ENCODE measurements at regions not wholly inside any gene's neighbourhood (a gene's known extent, or its start where the extent isn't known, plus 50 kb on each side); places are given as distances from the start of the nearest gene placed in this dataset.

DNA sequence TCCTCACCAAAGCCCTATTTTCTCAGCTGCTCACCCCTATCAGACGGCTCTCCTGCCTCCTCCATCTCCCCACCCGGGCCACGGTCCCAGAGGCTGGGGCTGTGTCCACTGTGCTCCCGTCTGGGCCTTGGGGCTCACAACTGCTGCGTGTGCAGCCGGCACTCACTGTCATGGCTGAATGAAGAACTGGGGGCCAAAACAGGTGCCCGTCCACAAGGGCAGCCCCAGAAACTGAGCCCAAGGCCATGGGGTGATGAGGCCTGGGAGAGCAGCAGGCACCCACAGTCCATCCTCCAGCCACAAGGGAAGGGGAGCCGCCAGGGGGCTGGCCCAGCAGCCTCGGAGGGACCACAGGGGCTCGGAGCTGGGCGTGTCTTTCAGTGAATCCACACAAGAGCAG, 159.5 kb downstream of the DLL1 start:
- no peak for DNase-seq

DNA sequence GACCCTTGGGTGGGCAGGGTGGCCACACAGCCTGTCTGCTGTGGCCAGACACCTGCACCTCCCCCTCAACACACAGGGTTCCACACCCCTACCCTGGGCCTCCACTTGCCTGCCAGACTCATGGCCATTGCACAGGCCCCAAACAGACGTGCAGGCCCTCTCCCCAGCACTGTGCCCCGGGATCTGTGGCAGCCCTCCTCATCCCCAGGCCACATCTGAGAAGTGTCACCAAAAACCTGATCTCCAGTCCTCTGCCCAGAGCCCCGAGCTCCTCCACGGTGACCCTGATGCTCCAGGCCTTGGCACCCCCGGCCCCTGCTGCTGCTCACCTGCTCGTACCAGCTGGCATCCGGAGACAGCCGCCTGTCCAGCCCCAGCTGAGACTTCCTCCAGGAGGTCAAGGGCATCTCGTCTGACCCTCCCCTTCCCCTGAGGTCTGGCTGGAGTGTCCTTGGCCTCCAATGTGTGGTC, 160.1 kb downstream of the DLL1 start:
- no peak for DNase-seq

DNA sequence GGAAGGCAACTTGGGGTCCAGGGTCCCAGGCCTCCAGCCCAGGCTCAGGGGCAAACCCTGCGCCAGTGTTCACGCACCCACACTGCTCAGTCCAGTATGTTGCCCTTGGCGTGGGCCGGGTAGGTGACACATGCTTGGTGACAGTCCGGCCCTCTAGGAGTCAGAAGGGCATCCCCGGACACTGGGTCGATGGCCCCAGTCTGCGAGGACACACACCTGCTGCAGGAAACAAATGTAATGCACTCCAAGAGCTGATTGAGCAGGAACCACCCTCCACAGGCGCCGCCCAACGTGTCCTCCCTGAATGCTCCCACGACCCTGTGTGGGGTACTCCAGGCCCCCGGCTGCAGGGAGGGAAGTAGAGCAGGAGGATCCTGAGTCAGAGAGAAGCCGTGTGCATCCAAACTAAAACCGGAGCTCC, 160.7 kb downstream of the DLL1 start:
- DNase-seq, result no peak

DNA sequence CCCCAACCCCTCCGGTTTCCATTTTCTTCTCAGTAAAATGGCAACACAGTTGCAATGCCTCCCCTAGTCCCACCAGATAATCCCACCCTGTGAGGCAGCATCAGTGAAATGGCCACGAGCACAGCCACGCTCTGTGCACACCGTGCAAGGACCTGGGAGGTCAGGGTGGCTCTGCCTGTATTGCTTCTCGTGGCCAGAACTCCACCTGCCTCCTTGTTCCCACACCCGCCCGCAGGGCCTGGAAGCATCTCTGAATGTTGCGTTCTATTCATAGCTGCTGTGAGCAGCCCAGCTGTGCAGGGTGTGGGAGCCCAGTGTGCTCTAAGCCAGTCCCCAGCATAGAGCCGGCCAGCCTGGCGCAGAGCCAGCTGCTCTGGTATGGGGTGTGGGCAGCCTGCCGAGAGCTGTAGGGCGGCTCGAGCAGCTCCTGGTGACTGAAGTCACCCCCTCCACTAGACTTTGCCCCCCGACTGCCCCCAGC, 161.1 kb downstream of the DLL1 start:
- DNase-seq, result no peak

DNA sequence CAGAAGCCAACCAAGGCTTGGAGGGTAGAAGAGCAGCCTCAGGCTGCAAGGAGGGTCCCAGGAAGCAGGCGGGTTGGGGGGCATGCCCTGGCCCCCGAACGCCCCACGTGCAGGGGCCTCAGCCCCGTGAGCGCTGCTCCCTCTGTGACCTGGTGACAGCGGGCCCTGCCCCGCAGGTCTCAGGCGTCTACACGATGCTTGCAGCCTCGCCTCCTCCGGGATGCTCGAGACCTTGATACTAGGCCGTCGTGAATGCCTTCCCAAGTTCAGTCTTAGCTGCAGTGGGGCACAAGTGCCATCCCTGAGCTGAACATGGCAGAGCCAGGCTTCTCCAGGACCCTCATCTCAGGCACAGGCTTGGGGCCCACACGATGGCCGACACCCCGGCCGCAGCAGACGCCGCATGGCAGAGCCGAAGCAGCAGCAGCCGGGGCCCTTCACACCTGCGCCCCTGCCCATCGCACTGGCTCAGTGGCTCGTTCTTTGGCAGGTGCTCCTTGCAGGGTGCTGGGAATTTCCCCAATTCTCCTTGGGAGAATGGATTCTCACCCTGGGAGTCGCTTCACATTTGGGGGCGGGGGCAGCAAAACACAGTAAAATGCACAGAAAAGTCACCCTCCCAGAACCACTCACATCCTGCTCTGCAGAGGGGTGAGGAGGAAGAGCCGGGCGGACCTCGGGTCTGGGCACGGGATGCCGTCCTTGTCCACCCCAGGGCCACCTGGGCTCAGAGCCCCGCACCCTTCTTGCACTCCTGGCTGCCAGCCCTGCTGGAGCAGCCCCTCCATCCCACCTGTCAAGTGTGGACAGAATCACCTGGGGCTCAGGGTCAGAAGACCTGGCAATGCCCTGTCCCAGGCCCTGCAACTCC, 161.8 kb downstream of the DLL1 start:
- no peak for DNase-seq

DNA sequence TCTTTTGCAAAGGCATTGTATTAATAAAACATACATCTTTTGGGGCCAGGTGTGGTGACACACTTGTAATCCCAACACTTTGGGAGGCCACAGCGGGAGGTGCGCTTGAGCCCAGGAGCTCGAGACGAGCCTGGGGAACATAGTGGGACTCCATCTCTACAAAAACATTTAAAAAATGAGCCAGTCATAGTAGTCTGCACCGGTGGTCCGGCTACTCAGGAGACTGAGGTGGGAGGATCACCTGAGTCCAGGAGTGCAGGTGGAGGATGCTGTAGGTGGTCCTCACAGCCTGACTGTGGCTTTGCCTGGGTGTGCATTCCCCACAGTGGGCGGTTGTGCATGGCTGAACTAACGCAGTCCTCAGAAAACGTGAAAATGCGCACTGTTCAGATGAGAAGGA, 162.5 kb downstream of the DLL1 start:
- no peak for DNase-seq

DNA sequence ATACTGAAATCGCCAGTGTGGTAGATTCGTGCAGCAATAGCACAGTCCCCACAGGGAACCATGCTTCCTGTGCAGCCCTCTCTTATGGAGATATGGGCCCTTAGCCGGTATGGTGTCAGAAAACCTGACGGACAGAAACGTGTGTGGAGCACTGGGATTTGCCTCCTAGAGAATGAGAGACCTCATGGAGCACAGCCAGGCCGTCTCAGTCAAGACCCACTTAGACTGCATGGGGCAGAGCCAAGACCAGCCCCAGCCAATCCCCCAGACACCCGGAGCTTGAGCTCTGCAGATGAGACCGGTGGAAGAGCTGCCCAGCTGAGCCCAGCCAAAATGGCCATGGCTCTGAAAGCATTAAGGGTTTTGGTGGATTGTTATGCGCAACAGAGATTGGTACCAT, 163.7 kb downstream of the DLL1 start:
- no peak for DNase-seq

DNA sequence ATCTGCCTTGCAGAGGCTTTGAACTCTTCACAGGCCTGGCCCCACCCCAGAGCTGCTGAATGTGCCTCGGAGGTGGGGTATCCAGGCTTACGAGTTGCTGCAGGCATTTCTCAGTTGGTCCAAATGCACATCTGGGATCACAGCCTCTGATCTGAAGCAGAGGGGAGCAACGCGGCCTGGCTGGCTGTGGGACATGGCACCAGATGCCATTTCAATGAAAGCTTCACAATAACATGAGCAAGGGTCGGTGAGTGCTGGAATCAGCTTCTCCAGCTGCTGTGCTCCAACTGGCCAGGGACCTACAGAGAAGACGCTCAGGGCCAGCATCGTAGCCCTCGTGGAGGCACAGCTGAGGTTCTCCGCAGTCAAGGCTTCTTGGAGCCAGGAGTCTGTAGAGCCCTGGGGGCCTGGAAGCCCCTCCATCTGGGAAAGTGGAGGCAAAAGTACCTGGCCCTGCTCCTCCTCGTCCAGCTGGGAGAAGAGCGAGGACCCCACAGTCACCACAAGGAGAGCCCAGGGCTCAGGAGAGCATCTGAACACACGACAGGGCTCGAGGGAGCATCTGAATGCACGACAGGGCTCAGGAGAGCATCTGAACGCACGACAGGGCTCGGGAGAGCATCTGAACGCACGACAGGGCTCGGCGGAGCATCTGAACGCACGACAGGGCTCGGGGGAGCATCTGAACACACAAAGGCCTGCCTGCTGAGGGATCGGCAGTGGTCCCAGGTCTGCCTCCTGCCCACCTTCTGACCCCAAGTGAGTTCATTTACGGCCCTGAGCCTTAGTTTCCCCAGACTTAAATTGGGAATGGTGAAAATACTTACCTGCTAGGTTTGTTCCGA, 165.2 kb downstream of the DLL1 start:
- DNase-seq, result no peak

DNA sequence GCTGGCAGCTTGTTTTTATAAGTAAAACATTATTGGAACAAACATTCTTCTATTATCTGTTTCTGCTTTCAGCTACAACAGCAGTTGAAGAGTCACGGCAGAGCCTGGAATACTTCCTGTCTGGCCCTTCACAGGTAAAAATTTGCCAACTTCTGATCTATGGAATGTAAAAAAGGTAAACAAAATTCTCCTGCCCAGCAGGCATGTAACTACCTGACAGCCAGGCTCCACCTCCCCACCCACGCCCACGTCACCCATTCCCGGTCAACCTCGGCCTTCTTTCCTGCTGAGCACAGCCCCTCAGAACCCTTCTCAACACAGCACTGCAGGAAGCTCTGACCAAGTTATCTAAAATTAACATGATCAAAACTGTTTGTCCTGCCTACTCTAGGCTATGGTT, 166.0 kb downstream of the DLL1 start:
- DNase-seq, result no peak

DNA sequence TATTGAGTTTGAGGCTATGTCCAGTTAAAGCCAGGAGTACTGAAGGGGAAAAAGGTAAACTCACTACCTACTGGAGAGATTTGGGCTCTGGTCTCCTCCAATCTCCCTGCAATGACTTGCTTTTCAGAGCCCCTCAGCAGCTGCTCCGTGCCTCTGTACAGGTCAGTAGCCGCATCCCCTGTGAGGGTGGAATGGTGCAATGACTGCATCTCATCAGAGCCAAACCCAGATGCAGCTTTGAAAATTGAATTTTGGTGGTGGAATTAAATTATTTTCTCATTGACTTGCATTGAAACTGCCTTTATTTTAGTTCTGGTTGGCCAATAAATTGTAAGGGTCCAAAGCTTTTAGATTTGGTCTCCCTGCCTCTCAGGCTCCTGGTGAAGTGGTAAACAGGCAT, 166.7 kb downstream of the DLL1 start:
- no peak for DNase-seq

DNA sequence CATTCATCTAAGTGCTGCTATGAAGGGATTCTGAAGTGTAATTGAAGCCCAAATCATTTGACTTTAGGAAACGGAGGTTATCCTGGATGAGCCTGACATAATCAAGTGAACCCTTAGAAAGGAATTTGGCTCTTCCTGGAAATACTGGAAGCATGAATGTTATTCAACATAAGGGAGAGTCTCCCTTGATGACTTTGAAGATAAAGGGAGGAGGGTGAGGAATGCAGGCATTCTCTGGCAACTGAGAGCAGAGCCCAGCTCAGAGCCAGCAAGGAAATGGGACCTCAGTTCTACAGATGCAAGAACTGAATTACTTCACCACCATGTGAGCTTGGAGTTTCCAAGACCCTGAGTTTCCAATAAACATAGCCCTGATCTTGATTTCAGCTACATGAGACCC, 168.2 kb downstream of the DLL1 start:
- DNase-seq, result no peak

DNA sequence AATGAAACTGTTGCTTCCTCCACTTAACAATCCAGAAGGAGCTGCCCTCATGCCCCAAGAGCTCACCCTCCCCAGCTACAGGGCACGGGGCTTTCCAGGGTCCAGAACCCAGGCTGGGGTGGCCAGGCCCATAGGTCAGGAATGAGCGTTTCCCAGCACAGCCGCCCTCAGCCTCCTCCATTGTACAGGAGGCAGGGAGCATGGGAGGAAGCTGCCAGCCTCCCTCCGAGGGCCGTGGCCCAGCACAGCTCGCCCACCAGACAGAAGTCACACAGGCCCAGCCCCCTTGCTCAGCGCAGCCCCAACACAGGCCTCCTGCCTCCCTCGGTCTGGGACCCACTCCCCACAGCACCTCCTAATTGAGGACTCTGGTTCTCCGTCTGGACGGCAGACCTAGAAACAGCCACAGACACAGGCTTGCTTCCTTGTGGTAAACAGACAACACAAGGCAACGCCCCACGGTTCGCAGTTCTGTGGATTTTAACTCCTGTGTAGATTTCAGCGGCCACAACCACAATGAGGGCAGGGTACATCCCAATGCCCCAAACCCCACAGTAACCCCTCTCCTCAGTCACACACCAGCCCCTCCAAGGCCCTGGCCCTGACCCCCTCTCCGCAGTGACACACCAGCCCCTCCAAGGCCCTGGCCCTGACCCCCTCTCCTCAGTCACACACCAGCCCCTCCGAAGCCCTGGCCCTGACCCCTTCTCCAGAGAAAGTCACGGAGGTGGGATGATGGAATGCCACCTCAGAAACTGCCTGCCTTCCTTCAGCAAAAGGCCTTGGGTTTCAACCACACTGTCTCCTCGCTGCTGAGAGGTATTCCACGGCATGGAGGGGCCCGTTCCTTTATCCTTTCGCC, 173.5 kb downstream of the DLL1 start:
- DNase-seq, result no peak

DNA sequence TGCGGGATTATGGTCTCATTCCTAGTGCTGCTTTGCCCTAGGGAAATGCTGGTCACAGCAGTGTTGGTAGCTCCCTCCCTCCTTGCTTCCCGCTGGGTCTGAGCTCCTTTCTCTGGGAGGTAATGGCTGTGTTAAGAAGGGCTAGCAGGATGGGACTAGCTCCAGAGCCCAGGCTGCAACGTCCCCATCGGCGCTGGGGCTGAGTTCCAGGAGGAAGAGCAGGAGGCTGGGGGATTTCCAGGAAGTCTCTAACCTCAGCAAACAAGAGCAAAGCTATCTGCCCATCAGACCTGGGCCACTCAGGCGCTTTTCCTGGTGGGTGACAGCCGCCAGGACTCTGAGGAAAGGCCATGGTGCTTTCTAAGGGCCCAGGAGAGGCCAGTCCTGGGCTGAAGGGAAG, 174.2 kb downstream of the DLL1 start:
- DNase-seq, result no peak

DNA sequence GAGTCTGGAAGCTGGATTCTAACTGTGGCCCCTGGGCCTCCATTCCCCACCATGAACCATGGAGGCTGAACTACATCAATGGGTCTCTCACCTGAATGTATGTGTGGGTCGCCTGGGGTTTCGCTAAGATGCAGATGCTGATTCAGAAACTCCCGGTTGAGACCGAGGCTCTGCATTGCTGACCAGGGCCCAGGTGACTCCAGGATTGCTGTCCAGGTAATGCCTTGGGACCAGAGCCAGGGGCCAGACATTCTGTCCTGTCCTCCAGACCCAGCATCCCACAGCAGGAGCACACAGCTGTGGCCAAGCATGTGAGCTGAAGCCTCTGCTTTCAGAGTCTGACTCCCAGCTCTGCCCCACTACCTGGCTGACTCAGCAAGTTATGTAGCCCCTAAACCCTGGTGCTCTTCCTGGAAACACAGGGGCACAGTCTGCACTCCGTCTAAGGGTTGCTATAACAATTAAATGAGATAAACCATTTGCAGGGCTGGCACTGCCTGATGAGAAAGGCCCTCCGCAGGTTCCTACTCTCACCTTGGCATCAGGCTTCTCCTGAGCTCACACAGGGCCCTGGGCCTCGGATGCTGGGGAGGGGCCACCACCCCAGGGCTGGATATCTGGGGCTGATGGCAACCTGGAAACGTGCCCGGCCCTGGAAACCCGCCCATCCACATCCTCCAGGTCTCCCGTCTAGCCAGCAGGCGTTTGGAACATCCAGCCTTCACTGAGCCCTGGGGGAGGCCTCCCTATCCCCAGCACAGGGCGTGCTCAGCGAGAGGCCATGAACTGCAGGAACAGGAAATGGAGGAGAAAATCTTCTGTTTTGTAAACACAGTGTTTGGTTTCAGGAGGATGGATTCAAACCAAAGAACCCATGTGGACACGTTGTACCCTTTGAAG, 175.7 kb downstream of the DLL1 start:
- no peak for DNase-seq

DNA sequence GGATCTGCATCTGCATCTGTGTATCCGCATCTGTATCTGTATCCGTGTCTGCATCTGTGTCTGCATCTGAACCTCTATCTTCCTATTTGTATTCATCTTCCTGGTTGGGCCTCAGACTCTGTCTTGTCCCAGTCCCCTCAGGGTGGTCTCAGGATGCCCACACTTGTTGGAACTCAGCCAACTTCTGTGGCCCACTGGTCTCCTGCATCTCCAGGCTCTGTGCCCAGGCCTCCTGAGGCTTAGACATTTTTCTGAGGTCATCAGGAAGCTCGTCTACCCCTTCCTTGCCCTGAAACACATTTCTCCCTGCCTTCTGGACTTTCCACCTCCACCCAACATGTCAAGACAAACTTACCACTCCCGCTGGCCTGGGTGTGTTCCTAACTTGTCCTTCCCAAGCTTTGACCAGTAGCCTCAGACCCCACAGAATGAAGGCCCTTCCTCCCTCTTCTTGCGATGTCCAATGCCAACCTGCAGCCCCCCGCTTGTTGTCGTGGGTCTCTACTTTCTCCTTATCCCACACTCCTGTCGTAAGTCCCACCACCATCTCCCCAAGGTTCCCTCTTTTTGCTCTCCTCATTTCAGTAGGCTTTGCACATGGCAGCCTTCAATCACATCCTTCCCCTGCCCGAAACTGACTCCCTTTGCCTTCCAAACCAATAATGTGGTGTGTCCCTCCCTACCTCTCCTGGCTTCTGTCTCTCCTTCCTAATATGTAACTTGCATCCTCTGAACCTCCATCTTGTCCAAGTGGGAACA, 176.5 kb downstream of the DLL1 start:
- no peak for DNase-seq

DNA sequence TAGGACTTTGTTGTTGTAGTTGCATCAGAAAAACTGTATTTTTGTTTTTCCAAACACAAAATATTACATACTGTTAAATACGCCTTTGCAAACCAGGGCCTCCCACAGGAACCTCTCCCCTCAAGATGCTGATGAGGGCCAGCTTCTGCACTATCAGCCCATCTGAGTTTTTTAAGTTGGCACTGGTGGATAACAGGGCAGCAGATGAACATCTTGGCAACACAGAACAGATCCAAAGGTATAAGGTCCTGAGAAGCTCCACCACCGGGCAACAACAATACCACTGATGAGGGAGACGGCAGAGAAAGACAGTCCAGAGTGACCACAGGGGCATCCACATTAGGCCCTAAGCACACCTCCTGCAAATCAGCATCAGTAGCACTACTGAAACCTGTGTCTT, 177.7 kb downstream of the DLL1 start:
- no peak for DNase-seq

DNA sequence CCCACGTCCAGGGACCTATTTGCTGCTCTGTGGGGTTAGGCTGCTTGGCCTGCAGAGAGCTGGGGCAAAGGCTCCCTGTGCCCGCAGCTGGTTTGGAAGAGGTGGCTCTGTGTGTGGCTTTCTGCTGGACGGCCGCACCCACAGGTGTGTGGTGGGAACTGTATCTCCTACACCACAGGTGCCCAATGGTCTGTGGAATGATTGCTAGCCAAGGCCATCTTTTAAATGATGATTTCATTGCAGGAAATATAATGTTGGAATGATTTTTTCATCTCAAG, 178.4 kb downstream of the DLL1 start:
- DNase-seq, result no peak

DNA sequence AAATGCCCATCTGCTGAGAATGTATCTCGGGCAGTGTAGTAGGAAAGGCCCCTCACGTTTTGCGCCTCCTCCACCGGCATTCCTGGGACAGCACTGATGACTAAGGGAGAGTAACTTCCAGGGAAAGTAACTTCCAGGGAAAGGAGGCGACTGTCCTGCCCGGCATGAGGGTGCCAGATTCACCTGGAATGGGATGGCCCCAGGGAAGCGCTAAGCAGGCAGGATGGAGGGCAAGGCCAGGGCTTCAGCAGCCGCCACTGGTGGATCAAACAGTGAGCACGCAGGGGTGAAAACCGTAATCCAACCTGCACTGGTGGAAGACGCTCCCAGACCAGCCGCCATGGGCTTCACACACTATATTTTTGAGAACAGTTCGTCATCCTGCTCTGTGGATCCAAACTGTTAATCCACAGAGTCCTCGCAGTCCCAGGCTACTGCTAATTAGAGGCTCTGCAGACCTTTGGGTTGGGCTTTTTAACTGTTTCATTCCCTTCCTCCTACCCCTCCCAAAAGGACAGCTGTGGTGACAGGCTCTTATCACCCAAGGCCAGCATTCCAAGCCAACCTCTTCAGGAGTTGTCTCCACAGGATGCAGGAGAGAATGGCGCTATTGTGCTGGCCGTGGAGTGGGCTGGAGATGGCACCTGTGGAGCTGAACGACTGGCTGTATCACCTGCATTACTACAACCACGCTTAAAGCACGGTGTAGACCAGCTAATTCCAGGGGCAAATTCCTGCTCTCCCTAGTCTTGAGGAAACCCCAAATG, 178.9 kb downstream of the DLL1 start:
- DNase-seq, result no peak

DNA sequence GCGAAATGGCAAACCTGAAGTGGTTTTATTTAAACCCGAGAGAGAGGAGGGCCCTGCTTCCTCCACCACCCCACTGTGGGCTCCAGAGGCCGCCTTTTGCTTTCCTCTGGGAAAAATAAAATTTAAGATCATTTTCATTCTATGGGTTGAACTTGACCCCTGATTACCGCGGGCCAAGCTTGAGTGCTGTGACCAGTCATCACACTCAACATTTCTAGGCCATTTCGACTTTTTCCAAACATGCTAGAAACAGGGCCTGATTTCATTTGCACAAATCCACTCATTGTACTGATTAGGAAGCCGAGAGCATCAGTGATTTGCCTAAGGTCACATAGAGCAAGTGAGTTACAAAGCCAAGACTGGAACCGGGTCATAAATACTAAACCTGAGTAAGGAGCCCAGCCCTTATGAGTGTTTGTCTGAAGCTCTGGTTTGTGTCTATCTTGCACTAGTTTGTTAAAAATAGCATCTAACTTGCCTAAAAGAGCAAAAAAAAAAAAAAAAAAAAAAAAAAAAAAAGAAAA, 179.7 kb downstream of the DLL1 start:
- DNase-seq, result no peak

All from hematopoietic multipotent progenitor cell treated with erythropoietin and hydrocortisone succinate and interleukin-3 and kit ligand, for 8 days (in vitro differentiated cells).